Amniotic stem cell (primary cell): ENCODE measurements at regions not wholly inside any gene's neighbourhood (a gene's known extent, or its start where the extent isn't known, plus 50 kb on each side); places are given as distances from the start of the nearest gene placed in this dataset.
"Not testable (repeated sequence)": the region's sequence is repeated elsewhere in the genome, so short reads cannot be mapped to it uniquely, and the experiment has no call there.

ENCODE experiments used
- DNase-seq: peaks from one replicate; lab custom pipeline; 2025; lab: John Stamatoyannopoulos, UW

GRCh38 chr20:12201289-12201991, 283.7 kb downstream of the BTBD3 start:
- DNase-seq, result no peak

- DNase-seq, result no peak
Measured at GRCh38 chr20:12203399-12203798, 285.7 kb downstream of the BTBD3 start.

- DNase-seq, result no peak
Measured at GRCh38 chr20:12203981-12204380, 286.3 kb downstream of the BTBD3 start.

GRCh38 chr20:12207875-12208274, 290.2 kb downstream of the BTBD3 start:
- no peak for DNase-seq

GRCh38 chr20:12210591-12210990, 292.9 kb downstream of the BTBD3 start:
- DNase-seq, result no peak

GRCh38 chr20:12211361-12211760, 293.7 kb downstream of the BTBD3 start:
- DNase-seq, result no peak

GRCh38 chr20:12217382-12217781, 299.7 kb downstream of the BTBD3 start:
- no peak for DNase-seq

GRCh38 chr20:12219798-12220197, 302.1 kb downstream of the BTBD3 start:
- DNase-seq, result no peak

GRCh38 chr20:12223057-12223456, 305.4 kb downstream of the BTBD3 start:
- no peak for DNase-seq

- no peak for DNase-seq
Measured at GRCh38 chr20:12225898-12226297, 308.2 kb downstream of the BTBD3 start.

- DNase-seq, result no peak
Measured at GRCh38 chr20:12229891-12230290, 312.2 kb downstream of the BTBD3 start.

GRCh38 chr20:12237772-12238171, 320.1 kb downstream of the BTBD3 start:
- no peak for DNase-seq

GRCh38 chr20:12241065-12241464, 323.4 kb downstream of the BTBD3 start:
- no peak for DNase-seq

- DNase-seq, result no peak
Measured at GRCh38 chr20:12243327-12243726, 325.6 kb downstream of the BTBD3 start.

GRCh38 chr20:12248481-12248880, 330.8 kb downstream of the BTBD3 start:
- no peak for DNase-seq

GRCh38 chr20:12250661-12251060, 333.0 kb downstream of the BTBD3 start:
- DNase-seq, result not testable (repeated sequence)

- no peak for DNase-seq
Measured at GRCh38 chr20:12252793-12253192, 335.1 kb downstream of the BTBD3 start.

GRCh38 chr20:12255461-12255970, 337.8 kb downstream of the BTBD3 start:
- DNase-seq, result no peak

GRCh38 chr20:12256806-12257205, 339.1 kb downstream of the BTBD3 start:
- no peak for DNase-seq

GRCh38 chr20:12262747-12263146, 345.1 kb downstream of the BTBD3 start:
- no peak for DNase-seq

- DNase-seq, result no peak
Measured at GRCh38 chr20:12264711-12265110, 347.0 kb downstream of the BTBD3 start.

GRCh38 chr20:12265662-12266061, 348.0 kb downstream of the BTBD3 start:
- DNase-seq, result no peak

- DNase-seq, result no peak
Measured at GRCh38 chr20:12269579-12269978, 351.9 kb downstream of the BTBD3 start.

- no peak for DNase-seq
Measured at GRCh38 chr20:12270863-12271262, 353.2 kb downstream of the BTBD3 start.
